ENCODE measurements at regions not wholly inside any gene's neighbourhood (a gene's known extent, or its start where the extent isn't known, plus 50 kb on each side); places are given as distances from the start of the nearest gene placed in this dataset.

DNA sequence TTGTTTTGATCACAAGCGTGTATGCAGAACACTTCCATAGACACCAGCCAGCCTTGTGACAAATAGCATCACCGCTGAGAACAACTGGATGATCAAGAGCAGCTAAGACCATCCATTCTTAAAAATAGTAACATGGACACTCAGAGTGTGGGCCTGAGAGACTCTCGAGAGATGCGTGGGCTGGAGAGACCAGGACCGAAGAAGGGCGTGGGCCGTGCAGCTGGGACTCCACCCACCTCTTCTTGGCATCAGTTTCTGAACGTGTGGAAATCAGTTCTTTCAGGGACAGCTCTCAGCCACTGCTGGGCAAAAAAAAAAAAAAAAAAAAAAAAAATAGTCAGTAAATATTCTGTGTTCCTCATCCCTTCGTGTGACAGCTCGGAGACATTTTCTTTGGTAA lies 314.5 kb upstream of the CDH4 start:
- no peak for DNase-seq

DNA sequence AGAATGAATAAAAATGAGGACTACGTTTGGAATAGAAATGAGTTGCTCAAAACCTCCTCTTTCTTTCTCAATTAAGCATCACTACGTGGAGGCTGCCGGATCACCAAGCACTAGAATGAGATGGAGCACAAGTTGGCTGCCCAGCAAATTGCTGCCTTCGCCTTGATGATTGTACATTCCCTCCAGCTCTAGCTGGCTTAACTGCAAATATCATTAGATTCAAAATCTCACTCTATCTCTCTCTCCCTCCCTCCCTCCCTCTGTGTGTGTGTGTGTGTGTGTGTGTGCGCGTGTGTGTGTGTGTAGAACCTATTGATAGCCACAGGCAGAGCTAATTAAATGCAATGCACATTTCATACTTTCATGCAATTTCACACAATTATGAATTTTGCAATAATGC lies 310.7 kb upstream of the CDH4 start:
- DNase-seq = no peak

DNA sequence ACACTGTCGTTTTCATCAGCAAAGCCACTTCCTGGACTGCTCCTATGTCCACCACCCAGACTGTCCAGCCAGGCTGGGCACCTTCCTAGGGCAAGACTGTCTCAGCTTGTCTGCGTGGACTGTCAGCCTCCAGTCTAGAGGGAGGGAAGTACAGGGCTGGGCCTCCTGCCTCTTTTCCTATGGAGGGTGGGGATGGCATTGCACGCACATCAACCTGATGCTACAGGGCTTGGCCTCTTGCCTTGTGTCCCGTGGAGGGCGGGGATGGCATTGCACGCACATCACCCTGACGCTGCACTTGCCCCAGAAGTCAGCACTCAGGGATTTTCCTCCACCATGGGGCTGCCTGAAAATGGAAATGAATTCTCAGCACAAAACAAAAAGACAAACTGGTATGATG lies 304.2 kb upstream of the CDH4 start:
- DNase-seq = no peak

DNA sequence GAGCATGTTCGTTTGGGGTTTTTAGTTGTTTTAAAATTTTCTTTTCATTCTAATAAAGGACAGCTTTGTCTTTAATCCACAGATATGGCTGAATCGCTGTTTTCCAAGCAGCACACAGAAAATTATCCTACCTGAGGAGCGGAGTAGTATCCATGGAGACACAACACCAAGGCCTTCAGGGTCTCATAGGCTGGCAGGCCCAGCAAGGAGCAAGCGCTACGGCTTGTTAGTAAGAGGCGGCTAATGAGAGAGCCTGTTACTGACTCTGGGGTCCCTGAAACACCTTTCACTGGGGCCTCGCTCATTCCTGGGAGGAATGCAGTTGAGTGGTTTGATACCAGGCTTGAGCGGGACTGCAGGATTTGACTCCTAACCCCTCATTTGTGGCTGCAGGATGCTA lies 303.8 kb upstream of the CDH4 start:
- DNase-seq = no peak

DNA sequence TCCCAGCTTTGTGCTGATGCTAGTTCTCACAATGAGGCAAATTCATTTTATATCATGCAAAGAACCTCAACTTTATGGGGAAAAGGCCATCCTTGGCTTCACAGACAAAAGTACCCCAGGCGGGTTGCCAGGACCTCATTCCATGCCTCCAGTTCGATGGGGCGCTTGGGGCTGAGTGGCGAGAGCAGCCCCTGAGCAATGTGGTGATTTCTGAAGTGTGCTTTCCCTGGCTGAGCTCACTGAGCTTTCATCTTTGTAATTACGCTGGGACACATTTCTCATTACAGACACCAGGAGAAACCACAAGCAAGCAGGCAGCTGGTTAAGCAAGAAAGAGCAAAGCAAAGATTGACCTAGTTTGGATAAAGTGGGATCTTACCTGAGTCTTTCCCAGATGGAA lies 301.5 kb upstream of the CDH4 start:
- DNase-seq = no peak

DNA sequence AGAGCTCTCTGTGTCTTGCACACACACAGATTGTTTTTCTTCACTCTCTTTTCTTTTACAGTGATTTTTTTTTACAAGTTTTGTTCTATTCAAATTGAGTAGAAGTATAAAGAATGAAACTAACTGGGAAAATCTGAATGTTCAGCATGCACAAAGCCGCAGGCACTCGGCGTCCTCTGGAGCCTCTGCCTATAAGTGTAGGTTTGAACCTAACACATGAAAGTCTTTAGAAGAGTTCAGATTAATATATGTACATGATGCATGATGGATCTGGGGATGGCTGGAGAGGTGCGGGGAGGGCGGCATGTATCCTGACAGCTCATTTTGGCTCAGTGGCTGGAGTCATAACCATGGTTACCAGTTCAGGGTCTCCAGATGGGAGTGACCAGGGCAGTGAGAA lies 301.1 kb upstream of the CDH4 start:
- no peak for DNase-seq

DNA sequence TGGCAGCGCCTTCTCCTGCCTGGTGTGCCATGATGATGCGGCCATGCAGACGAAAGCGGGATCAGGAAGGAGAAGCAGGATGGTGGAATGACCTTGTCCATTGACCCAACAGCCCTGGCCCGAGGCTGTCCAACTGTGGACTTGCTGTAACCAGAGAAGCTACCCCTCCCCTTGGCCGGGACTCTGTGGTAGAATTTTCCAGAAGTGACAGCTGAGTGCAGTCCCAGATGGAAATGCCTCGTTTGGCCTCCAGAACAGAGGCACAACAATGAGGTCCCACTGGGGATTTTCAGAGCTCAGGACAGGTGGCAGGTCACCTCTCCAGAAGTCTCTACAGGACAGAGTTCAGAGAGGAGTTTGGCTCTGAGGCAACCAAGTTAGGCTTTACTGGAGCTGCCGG lies 299.2 kb upstream of the CDH4 start:
- DNase-seq = no peak

DNA sequence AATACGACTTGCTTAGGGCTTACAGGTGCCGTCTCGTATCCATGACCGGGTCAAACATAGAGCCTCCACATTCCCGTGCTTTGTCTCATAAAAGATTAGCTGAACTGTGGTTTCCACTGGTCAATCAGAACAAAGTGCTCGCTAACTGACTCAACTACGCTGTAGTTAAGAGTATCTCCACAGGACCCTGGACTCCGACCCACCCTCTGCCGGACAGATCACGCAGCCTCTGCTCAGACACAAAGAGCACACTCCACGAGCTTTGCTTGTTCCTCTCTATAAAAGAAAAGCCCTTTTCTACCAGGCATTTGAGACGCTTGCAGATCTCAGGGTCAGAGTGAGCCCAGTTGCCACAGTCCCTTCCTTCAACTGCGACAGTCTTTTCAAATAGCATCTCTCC lies 298.7 kb upstream of the CDH4 start:
- DNase-seq = no peak

DNA sequence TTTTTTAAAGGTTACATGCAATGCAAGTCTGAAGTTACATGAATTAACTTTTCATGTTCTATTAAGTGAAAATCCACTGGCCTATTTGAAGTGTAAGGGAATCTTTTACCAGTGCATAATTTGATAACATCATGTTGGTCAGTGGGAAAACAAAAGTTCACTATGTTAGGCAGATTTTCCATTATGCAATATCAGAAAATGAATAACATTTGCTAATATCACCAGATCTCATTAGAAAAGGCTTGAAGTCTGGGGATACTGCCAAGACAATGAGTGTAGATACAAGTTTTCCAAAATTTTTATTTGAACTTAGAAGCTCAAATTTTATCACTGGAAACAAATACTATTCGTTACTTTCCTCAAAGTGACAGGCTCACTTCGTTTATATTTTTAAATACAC lies 296.4 kb upstream of the CDH4 start:
- no peak for DNase-seq

DNA sequence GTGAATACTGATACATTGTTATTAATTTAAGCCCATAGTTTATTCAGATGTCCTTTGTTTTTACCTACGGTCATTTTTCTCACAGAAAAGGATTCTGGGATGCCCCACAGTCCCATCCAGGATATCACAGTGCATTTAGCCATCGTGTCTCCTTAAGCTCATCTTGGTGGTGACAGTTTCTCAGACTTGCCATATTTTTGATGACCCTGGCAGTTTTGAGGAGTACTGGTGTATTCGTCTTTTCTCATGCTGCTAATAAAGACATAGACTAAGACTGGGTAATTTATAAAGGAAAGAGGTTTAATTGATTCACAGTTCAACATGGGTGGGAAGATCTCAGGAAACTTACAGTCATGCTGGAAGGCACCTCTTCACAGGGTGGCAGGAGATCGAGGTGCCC lies 295.9 kb upstream of the CDH4 start:
- no peak for DNase-seq

DNA sequence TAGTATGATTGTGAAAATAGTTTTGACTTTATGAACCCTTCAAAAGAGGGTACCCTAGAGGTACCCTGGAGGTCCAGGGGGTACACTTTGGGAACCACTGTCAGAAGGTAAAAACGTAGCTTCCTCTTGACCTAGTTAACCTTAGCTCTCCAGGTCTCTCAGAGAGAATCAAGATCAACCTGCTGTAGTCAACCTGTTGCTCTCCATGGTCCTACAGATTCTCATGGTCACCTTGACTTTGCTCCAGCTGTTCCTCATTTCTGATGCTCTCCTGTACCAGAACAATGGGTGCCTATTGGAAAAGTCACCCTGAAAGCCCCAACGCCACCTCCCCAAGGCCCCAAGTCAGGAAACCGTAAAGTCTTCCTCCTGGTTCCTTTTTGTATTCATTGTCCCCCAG lies 294.4 kb upstream of the CDH4 start:
- no peak for DNase-seq

DNA sequence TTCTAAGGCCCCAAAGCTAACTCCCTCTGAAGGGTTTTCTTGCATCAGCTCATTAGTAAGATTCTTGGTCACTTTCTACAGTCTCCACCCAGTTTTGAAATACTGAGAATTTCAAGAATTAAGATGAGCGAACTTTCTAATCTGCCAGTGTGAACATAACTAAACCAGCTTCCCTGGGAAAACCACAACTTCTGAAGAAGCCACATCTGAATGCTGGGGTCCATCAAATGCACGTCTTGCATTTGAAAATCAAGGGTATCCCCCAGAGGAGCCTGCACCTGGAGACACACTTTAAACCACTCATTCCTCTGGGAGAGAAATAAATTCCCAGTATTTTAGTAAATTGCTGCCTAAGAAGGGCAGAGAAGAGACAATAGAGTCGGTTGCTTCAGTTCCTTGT lies 292.1 kb upstream of the CDH4 start:
- no peak for DNase-seq

DNA sequence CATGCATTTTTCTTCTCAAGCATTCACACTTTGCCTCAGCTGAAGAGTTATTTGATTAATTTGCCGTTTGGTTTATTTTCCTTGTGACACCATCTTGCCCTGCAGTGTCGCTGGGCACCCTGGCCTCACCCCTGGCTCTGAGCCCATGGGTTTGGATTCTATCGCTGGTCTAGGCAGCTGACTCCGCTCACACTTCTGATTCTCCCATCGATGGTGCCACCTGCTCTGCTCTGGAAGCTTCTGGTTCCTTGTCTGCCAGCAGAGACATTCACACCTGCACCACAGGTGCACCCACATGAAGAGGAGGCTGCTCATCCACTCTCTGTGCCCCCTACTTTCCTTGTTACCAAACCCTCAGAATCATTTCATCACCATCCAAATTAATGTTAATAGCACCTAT lies 291.6 kb upstream of the CDH4 start:
- DNase-seq = no peak

DNA sequence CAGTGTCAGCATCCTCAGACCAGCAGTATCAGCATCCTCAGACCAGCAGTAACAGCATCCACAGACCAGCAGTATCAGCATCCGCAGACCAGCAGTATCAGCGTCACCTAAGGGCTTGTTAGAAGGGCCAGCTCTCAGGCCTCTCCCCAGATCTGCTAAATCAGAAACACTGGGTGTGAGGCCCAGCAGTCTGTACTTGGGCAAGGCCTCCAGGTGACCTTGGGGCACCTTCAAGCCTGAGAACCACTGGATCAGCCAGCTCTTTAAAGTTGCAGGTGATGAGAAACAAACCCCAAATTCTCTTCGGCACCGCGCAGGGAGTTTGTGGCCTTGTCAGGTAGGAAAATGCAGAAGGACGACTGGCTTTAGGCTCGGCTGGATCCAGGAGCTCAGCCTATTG lies 290.5 kb upstream of the CDH4 start:
- DNase-seq = no peak

DNA sequence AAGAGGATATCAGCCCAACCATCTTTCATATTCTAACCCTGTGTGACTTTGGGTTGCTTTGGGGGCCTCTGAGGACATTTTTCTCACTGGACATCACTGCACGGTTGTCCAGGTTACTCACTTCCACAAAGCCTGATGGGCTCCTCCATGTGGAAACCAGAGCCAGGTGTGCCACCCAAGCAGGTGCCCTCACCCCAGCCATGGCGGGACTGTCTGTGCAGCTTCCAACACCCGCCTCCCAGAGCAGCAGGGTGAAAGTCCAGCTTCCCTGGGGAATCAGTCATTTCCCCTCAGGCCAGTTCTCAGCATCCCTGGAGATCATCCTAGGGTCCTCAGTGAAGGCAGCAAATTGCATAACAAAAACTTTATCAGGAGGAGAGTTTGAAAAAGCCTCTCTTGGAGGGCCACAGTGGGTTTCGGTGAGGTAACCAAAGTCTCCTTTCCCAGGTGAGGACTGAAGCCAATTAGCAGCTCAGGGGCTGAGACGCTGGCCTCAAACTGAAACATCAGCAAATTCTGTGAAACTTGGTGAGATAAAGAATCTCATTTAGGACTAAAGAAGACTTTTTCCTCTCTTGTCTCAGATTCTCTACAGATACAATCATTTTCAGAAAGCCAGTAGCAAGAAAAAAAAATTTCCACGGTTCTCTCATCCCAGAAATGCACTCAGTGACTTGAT lies 289.6 kb upstream of the CDH4 start:
- no peak for DNase-seq

DNA sequence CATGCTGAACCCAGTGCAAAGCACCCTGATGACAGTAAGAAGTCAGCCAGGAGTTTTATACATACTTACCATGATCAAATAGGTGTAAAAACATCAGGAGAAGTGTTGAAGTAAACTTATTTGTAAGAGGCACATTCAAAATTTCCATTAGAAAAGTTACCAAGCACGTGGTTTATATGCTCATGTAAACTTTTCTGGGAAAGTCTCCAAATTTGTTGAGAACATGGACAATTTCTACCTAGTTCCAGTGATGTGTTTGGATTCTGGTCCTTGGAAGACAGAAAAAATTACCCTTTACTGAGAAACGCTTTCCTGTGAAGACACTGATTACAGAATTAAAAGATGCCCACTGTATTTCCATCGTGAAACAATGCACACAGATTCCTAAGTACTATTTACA lies 288.9 kb upstream of the CDH4 start:
- DNase-seq = no peak

DNA sequence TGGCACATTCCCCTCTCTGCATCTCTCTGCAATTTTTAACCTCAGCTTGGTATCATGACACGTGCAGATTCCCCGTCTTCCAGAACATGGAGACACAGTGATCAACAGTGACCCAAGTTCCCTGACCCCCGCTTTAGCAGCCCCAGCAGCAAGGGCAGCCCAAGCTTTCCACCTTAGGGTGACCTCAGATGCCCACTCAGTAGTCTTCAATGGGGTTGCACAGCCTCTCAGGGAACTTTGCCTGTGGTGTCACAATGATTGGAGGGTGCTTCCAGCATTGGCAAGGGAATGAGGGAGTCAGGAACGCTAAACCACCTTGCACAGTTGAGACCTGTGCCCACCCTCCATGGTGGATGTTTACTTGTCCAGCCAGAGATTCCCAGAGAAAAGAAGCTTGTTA lies 287.1 kb upstream of the CDH4 start:
- DNase-seq = no peak

DNA sequence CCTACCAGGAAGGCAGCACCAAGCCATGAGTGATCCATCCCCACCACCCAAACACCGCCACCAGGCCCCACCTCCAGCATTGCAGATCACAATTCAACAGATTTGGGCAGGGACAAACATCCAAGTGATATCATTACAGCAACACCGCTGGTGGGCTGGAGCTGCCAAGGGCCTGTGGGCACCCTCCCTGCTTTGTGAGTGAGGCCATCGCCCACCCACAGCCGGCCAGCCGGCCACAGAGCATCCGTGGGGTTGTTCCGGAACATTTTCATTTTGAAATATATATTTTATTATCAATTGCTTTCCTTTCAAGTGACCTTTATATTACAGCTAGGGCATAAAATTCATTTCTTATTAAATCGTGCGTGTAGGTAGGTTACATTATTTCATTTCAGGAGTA lies 286.0 kb upstream of the CDH4 start:
- no peak for DNase-seq

DNA sequence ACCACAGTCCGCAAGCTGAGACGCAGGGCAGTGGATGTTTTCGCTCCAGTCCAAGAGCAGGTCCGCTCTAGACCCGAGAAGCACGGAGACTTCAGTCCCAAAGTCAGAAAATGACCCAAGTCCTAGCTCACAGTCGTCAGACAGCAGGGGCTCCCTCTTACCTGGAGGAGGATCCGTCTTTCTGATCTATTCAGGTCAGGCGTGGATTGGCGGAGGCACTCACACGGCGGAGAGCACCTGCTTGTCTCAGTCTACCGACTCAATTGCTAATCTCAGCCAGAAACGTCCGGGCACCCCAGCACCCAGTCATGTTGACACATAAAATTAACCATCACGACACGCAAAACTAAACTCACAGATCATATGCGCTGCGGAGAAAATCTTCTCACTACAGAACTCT lies 285.3 kb upstream of the CDH4 start:
- no peak for DNase-seq

DNA sequence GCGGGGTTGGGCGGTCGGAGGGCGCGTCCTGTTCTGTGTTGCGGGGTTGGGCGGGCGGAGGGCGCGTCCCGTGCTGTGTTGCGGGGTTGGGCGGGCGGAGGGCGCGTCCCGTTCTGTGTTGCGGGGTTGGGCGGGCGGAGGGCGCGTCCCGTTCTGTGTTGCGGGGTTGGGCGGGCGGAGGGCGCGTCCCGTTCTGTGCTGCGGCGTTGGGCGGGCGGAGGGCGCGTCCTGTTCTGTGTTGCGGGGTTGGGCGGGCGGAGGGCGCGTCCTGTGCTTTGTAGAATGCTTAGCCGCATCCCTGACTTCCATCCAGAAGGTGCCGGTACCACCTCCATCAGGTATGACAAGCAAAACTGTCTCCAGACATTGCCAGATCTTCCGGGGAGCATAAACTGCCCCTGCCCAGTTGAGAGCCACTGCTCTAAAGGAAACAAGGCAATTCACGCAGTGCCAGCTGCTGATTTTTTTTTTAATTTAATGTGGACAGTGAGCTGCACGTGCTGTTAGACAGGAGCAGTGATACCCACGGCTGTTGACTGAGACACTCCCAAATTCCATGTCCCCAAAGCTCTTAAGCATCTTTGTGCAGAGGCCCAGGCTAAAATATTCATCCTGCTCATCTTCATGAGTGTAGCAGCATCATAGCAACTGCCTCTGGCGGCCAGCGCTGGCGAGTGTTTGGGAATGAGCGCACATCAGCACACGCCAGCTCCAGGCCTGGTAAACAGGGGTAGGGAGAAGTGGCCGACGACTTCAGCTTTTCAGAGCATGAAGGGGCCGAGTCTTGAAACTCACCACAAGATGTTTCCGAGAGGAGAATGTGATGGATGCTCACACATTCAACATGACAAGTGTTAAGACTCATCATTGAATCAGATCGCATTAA lies 284.4 kb upstream of the CDH4 start:
- no peak for DNase-seq

DNA sequence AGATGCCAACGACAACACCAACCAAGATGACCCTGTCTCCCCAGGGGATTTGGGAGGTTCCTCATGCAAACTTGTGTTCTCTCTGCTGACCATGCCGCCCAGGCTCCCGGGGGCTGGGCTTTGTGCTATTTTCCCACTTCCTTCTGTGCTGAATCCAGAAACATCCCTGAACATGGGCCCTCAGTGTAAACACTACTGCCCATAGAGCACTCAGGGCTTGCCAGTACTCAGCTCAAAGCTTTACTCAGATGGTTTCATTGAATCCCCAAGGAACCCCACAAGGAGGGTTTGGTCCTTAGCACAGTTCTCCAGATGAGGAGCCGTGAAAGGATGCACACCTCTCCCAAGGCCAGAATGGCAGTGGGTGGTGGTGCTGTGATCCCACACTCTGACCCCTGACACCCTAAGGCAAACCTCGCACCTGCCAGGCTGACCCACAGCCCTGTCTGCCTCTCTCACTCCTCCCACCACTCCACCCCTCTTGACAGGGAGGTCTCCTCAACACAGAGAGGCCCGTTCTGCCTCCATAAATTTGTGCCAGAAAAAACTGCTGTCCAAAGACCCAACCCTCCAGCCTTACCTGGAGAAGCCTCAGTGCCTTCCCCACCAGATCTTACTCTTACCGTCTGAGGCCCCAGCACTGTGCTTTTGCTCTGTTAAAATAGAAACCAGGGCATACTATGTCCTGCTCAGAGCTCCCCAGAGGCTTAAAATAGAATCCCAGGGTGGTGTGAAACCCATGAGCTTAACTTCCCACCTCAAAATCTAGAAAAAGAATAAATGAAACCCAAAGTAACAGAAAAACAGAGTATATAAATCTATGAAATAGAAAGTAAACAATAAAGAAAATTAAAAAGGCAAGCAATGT lies 283.0 kb upstream of the CDH4 start:
- DNase-seq = no peak

DNA sequence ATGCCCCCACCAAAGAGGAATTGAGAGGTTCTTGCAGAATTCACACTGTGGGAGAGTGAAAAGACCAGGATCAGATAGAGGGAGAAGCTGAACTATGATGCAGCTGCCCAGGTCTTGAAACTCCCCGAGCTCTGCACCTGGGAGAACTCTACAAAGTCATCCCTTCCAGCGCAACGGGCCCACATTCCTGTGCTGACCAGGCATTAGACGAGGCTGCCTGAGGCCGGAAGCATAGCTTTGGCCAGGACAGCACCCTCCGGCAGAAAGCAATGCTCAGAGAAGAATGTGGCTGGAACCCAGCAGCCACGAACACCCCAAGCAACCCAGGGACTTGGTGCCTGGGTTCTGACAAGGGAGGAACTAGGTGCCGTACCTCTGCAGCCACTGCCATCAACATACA lies 281.5 kb upstream of the CDH4 start:
- no peak for DNase-seq

DNA sequence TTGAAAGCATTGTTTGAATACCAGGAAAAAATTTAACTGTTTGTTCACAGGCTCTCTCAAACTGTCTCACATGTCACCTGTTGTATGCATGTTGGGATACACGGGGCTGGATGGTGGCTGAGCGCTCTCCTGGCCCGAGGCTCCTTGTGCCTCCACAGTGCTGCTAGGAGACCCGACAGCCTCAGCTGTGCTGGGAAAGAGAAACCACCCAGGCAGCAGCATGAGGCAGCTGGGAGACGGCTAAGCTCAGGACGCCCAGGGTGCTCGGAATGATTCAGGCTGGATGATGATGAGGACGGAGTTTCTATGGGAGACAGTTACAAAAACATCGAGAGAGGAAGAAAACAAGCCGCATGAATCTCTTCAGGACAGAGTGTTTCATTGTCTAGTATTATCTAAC lies 278.0 kb upstream of the CDH4 start:
- no peak for DNase-seq

DNA sequence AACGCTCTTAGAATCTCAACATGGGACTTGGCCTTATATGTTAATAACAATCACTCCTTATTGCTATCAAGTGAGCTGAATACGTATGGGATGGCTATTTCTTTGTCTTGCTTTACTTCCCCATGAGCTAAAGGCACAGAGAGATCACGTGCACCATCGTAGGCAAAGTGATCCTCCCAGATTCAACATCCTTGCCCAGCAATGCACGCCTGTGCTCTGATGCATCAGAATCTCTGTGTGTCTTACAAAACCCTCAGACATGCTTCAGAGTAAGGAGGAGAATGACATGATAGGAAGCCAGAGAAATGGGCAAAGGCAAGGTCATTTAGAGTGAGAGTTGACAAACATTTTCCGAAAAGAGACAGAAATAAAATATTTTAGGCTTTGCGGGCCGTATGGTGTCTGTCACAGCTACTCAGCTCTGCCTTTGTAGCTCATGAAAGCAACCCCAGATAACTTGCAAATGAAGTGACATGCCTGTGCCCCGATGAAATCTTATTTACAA lies 277.6 kb upstream of the CDH4 start:
- DNase-seq = no peak

Measured in NCI-H2081 treated with DMSO at 0.1 percent for 48 hours (cell line).